Breast epithelium (tissue), 4 donors: ENCODE measurements at regions not wholly inside any gene's neighbourhood (a gene's known extent, or its start where the extent isn't known, plus 50 kb on each side); places are given as distances from the start of the nearest gene placed in this dataset.

Experiments
- DNase-seq, 2 donors: peaks; one replicate each; pipeline ENCODE4 v3.0.0-alpha.2; 2019; ENCODE audit warnings: low spot score in 2 of 2
- H3K27ac ChIP-seq, 2 donors: fragments of 200-600 bp; sonication (generic) in 1 of 2; one replicate each; pipeline ENCODE4 v1.5.1; 2016 to 2019; ENCODE audit warnings: mild to moderate bottlenecking in 1 of 2
- H3K27me3 ChIP-seq, 2 donors: fragments of 200-600 bp; sonication (generic) in 1 of 2; one replicate each; pipeline versions ENCODE4 v1.5.1 to v1.6.0; 2017 to 2019; ENCODE audit warnings: control low read depth in 1 of 2, mild to moderate bottlenecking in 1 of 2
- H3K36me3 ChIP-seq: fragments of 200-600 bp; one replicate; pipeline ENCODE4 v1.5.1; 2019
- H3K4me1 ChIP-seq, 2 donors: fragments of 200-600 bp; sonication (generic); one replicate each; pipeline ENCODE4 v1.5.1; 2016 to 2019; ENCODE audit warnings: control low read depth in 1 of 2
- H3K4me3 ChIP-seq, 3 donors: fragments of 200-600 bp; sonication (generic); 1 replicate in 2 of 3; 2 replicates in 1 of 3; pipeline ENCODE4 v1.5.1; 2016 to 2019; ENCODE audit warnings: mild to moderate bottlenecking in 3 of 3, moderate library complexity in 2 of 3
- H3K9me3 ChIP-seq, 2 donors: fragments of 200-600 bp; sonication (generic) in 1 of 2; one replicate each; pipeline ENCODE4 v1.5.1; 2016 to 2019; ENCODE audit warnings: control low read depth in 1 of 2
- CTCF ChIP-seq, 3 donors: fragments of 450-650 bp; IDR thresholded peaks; one replicate each; pipeline ENCODE4 v1.5.1; 2016 to 2017; ENCODE audit warnings: antibody characterized with exemption in 3 of 3, mild to moderate bottlenecking in 3 of 3, moderate library complexity in 3 of 3
- POLR2A ChIP-seq: fragments of 450-650 bp; IDR thresholded peaks from one replicate; pipeline ENCODE4 v1.6.1; 2016; ENCODE audit warnings: antibody characterized with exemption, mild to moderate bottlenecking, moderate library complexity
- POLR2AphosphoS5 ChIP-seq, 3 donors: sonication (generic); formaldehyde crosslinking; IDR thresholded peaks; one replicate each; pipeline ENCODE4 v1.6.1; 2017; ENCODE audit warnings: antibody characterized with exemption in 3 of 3
- intact Hi-C: fragments of 100-400 bp; cut with DNase I; formaldehyde crosslinking; loops from one replicate; pipeline ENCODE4 v1.15.1; 2023; ENCODE audit warnings: low total_unique reads

- H3K4me1 ChIP-seq: no peaks in the 10 kb centered on the region
- H3K27me3 ChIP-seq: no peaks in the 10 kb centered on the region
- no peak overlapping the region for H3K27ac ChIP-seq
- H3K36me3 ChIP-seq: no peaks in the 10 kb centered on the region
- intact Hi-C loops: no loop called here
- peaks cover 0 to 5% of the 10 kb centered on the region in 2 donors for H3K9me3 ChIP-seq
- DNase-seq: no peak
- H3K4me3 ChIP-seq: no peak overlapping the region
- TF ChIP-seq POLR2A (no peak), POLR2AphosphoS5 (IDR thresholded peaks at IDR 0.05) (no peak), CTCF (IDR thresholded peaks at IDR 0.05) (no peak)
Measured at GRCh38 chr14:42961509-42961908, 1354.8 kb downstream of the LRFN5 start.

- intact Hi-C loops: no loop called here
- H3K27me3 ChIP-seq: no peaks in the 10 kb centered on the region
- H3K36me3 ChIP-seq: no peaks in the 10 kb centered on the region
- H3K4me3 ChIP-seq: no peak overlapping the region
- H3K27ac ChIP-seq: no peak overlapping the region
- no peaks in the 10 kb centered on the region for H3K9me3 ChIP-seq
- TF ChIP-seq POLR2A (no peak), POLR2AphosphoS5 (IDR thresholded peaks at IDR 0.05) (no peak), CTCF (IDR thresholded peaks at IDR 0.05) (no peak)
- no peak for DNase-seq
- H3K4me1 ChIP-seq: no peaks in the 10 kb centered on the region
Measured at GRCh38 chr14:42950363-42950762, 1343.7 kb downstream of the LRFN5 start.

- Histone ChIP-seq H3K36me3 (no peaks in the 10 kb centered on the region), H3K27me3 (no peaks in the 10 kb centered on the region), H3K27ac (no peak overlapping the region), H3K9me3 (no peaks in the 10 kb centered on the region), H3K4me3 (no peak overlapping the region), H3K4me1 (no peaks in the 10 kb centered on the region)
- DNase-seq: no peak
- no peak for TF ChIP-seq CTCF (IDR thresholded peaks at IDR 0.05)
- intact Hi-C loops: no loop called here
Measured at GRCh38 chr14:42947991-42948390, 1341.3 kb downstream of the LRFN5 start.

- no peak for TF ChIP-seq CTCF (IDR thresholded peaks at IDR 0.05)
- TF ChIP-seq POLR2AphosphoS5 (IDR thresholded peaks at IDR 0.05): no peak
- no peak for TF ChIP-seq POLR2A
- Histone ChIP-seq H3K4me3 (no peak overlapping the region), H3K9me3 (no peaks in the 10 kb centered on the region), H3K27me3 (no peaks in the 10 kb centered on the region), H3K36me3 (no peaks in the 10 kb centered on the region), H3K4me1 (no peaks in the 10 kb centered on the region), H3K27ac (no peak overlapping the region)
- intact Hi-C loops: no loop called here
- no peak for DNase-seq
Measured at GRCh38 chr14:42944284-42944683, 1337.6 kb downstream of the LRFN5 start.

- DNase-seq: no peak
- H3K27me3 ChIP-seq: no peaks in the 10 kb centered on the region
- no peaks in the 10 kb centered on the region for H3K36me3 ChIP-seq
- no peaks in the 10 kb centered on the region for H3K9me3 ChIP-seq
- H3K4me3 ChIP-seq: no peak overlapping the region
- no peak overlapping the region for H3K27ac ChIP-seq
- no peak for TF ChIP-seq POLR2A
- TF ChIP-seq CTCF (IDR thresholded peaks at IDR 0.05): no peak
- TF ChIP-seq POLR2AphosphoS5 (IDR thresholded peaks at IDR 0.05): no peak
- intact Hi-C loops: no loop called here
- H3K4me1 ChIP-seq: no peaks in the 10 kb centered on the region
Measured at GRCh38 chr14:42931308-42931707, 1324.6 kb downstream of the LRFN5 start.
